ENCODE measurements at regions not wholly inside any gene's neighbourhood (a gene's known extent, or its start where the extent isn't known, plus 50 kb on each side); places are given as distances from the start of the nearest gene placed in this dataset.

DNA sequence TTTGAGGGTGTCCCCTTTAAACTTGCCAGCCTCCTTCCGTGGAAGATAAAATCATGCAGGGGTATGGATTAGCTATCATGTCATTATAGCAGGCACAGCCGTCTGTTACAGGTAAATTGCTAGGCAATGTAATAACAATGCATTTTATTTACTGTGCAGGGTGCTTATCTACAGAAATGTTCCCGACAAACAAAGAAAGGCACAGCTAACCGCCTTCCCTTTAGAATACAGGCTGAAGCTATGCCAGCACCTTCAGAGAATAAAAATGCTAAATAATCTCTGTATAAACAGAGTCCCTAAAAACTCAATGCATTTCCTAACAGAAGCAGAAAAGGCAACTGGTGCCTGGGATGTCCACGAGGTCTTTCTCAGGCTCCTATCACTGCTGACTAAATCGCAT is 239.2 kb downstream of the SPTSSA start:
- TF ChIP-seq POLR2A (IDR thresholded peaks at IDR 0.05; ENCODE audit: low read length) (no peak), GATA1 (IDR thresholded peaks at IDR 0.05; ENCODE audit: low read depth, low read length) (no peak)
